Gastrocnemius medialis (tissue), 4 donors: ENCODE measurements at regions not wholly inside any gene's neighbourhood (a gene's known extent, or its start where the extent isn't known, plus 50 kb on each side); places are given as distances from the start of the nearest gene placed in this dataset.

Experiments used
- ATAC-seq, 2 donors: fragments of 150-250 bp; one replicate each; pipeline ENCODE4 v1.9.1; 2016
- DNase-seq, 2 donors: peaks; one replicate each; pipeline ENCODE4 v3.0.0-alpha.2; 2019
- H3K27ac ChIP-seq, 4 donors: fragments of 200-600 bp; sonication (generic); 1 replicate in 1 of 4; 2 replicates in 3 of 4; pipeline ENCODE4 v1.5.1; 2016 to 2018; ENCODE audit warnings: mild to moderate bottlenecking in 2 of 4, moderate library complexity in 1 of 4
- H3K27me3 ChIP-seq, 3 donors: fragments of 200-600 bp; sonication (generic) in 2 of 3; 1 replicate in 1 of 3; 2 replicates in 2 of 3; pipeline versions ENCODE4 v1.5.1 to v1.6.0; 2016 to 2019; ENCODE audit warnings: mild to moderate bottlenecking in 1 of 3, moderate library complexity in 1 of 3
- H3K36me3 ChIP-seq, 2 donors: fragments of 200-600 bp; sonication (generic) in 1 of 2; one replicate each; pipeline ENCODE4 v1.5.1; 2017 to 2018
- H3K4me1 ChIP-seq, 2 donors: fragments of 200-600 bp; sonication (generic) in 1 of 2; one replicate each; pipeline ENCODE4 v1.5.1; 2016 to 2017; ENCODE audit warnings: mild to moderate bottlenecking in 2 of 2
- H3K4me3 ChIP-seq, 4 donors: fragments of 200-600 bp; sonication (generic) in 3 of 4; 1 replicate in 1 of 4; 2 replicates in 3 of 4; pipeline ENCODE4 v1.5.1; 2016 to 2019; ENCODE audit warnings: mild to moderate bottlenecking in 2 of 4
- H3K9me3 ChIP-seq, 3 donors: fragments of 200-600 bp; sonication (generic) in 2 of 3; 1 replicate in 1 of 3; 2 replicates in 2 of 3; pipeline ENCODE4 v1.5.1; 2016 to 2019
- CTCF ChIP-seq, 5 experiments: fragments of 450-650 bp in 3 of 5; fragments of 200-600 bp in 2 of 5; sonication (generic) in 2 of 5; IDR thresholded peaks in 4 of 5; conservative IDR thresholded peaks in 1 of 5; 1 replicate in 4 of 5; 2 replicates in 1 of 5; pipeline ENCODE4 v1.5.1; 2016 to 2019; ENCODE audit warnings: antibody characterized with exemption in 5 of 5, mild to moderate bottlenecking in 3 of 5, moderate library complexity in 3 of 5
- POLR2A ChIP-seq, 2 donors: fragments of 450-650 bp; IDR thresholded peaks; one replicate each; pipeline ENCODE4 v1.6.1; 2017; ENCODE audit warnings: antibody characterized with exemption in 2 of 2, mild to moderate bottlenecking in 2 of 2, moderate library complexity in 2 of 2
- in situ Hi-C, 4 donors: fragments of 200-750 bp; cut with MboI; loops; one replicate each; pipeline versions ENCODE4 v1.15.0 to v1.8.0; 2017; ENCODE audit warnings: low sequenced_read_pairs in 4 of 4
- intact Hi-C: fragments of 100-400 bp; cut with DNase I; formaldehyde crosslinking; loops from one replicate; pipeline ENCODE4 v1.15.1; 2023; ENCODE audit warnings: low total_unique reads

DNA sequence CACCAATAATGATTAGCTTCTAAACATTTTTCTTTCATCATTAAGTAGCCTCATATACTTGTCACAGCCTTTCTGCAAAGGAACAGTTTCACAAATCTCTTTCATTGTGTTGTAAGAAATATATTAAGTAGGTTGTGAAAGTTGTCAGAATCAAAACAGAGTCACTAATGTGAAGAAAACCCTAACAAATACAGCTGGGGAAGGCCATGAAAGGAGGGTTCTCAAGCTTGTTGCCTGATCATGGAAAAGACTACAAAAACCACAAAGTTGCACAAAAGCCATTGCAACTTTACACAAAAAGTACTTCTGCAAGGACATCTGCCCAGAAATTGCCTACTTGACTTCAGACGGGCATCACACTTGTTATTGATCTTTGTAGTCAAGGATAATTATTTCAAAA is 216.1 kb downstream of the ALDH8A1 start:
- DNase-seq (no peak), ATAC-seq (no peak)
- no peak for TF ChIP-seq CTCF (IDR thresholded peaks at IDR 0.05 in 4 of 5, conservative IDR thresholded peaks at IDR 0.05 in 1 of 5)
- TF ChIP-seq POLR2A (IDR thresholded peaks at IDR 0.05): no peak
- H3K27ac ChIP-seq: no peak overlapping the region
- no peaks in the 10 kb centered on the region for H3K4me1 ChIP-seq
- in situ Hi-C loops (no loop called here), intact Hi-C loops (no loop called here)
- H3K27me3 ChIP-seq: no peaks in the 10 kb centered on the region
- no peak overlapping the region for H3K4me3 ChIP-seq
- H3K36me3 ChIP-seq: no peaks in the 10 kb centered on the region
- H3K9me3 ChIP-seq: no peaks in the 10 kb centered on the region

GRCh38 chr6:134732763-134733162 is 217.1 kb downstream of the ALDH8A1 start:
- H3K4me1 ChIP-seq: no peaks in the 10 kb centered on the region
- ATAC-seq (no peak), DNase-seq (no peak)
- in situ Hi-C loops (no loop called here), intact Hi-C loops (no loop called here)
- H3K36me3 ChIP-seq: no peaks in the 10 kb centered on the region
- H3K9me3 ChIP-seq: no peaks in the 10 kb centered on the region
- no peak overlapping the region for H3K27ac ChIP-seq
- H3K27me3 ChIP-seq: no peaks in the 10 kb centered on the region
- TF ChIP-seq POLR2A (IDR thresholded peaks at IDR 0.05) (no peak), CTCF (IDR thresholded peaks at IDR 0.05 in 4 of 5, conservative IDR thresholded peaks at IDR 0.05 in 1 of 5) (no peak)
- no peak overlapping the region for H3K4me3 ChIP-seq

DNA sequence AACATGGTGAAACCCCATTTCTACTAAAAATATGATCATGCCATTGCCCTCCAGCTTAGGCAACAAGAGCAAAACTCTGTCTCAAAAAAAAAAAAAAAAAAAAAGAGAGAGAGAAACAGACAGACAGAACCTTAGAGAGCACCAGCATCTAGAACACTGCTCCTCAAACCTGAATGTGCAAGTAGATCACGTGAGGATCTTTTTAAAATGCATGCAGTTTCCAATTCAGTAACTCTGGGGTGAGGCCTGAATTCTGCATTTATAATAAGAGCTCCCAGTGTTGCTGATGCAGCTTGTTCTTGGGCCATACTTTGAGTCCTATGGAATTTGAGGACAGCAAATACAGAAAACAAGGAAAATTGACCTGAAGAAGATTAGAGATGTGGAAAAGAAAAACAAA is 218.3 kb downstream of the ALDH8A1 start:
- intact Hi-C loops (no loop called here), in situ Hi-C loops (no loop called here)
- Histone ChIP-seq H3K36me3 (no peaks in the 10 kb centered on the region), H3K4me3 (no peak overlapping the region), H3K4me1 (no peaks in the 10 kb centered on the region), H3K27me3 (no peaks in the 10 kb centered on the region), H3K9me3 (no peaks in the 10 kb centered on the region), H3K27ac (no peak overlapping the region)
- TF ChIP-seq CTCF (IDR thresholded peaks at IDR 0.05 in 4 of 5, conservative IDR thresholded peaks at IDR 0.05 in 1 of 5): no peak
- TF ChIP-seq POLR2A (IDR thresholded peaks at IDR 0.05): no peak
- no peak for DNase-seq
- ATAC-seq: no peak

DNA sequence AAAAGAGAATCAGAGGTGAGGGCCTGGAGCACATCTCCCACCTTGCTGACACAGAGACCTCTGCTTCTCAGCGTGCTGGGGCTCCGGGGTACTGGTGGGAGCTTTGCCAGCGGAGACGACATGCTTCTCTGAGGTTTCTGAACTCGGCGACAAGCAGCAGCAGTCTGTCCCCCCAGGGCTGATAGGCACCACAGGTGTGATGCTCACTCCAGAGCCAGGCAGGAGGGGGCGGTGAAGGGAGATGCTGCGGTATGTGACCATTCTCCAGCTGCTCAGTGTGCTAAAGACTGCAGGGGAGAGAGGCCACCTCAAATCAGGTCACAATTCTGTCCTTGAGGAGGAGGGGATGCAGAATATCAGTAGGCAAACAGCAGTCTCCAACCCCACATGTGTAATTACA is 219.9 kb downstream of the ALDH8A1 start:
- Histone ChIP-seq H3K9me3 (no peaks in the 10 kb centered on the region), H3K27me3 (no peaks in the 10 kb centered on the region), H3K4me1 (peaks cover 0 to under 1% of the 10 kb centered on the region in 2 donors), H3K36me3 (no peaks in the 10 kb centered on the region), H3K27ac (no peak overlapping the region), H3K4me3 (no peak overlapping the region)
- TF ChIP-seq POLR2A (IDR thresholded peaks at IDR 0.05) (no peak), CTCF (IDR thresholded peaks at IDR 0.05 in 4 of 5, conservative IDR thresholded peaks at IDR 0.05 in 1 of 5) (no peak)
- DNase-seq (no peak), ATAC-seq (no peak)
- intact Hi-C loops (no loop called here), in situ Hi-C loops (no loop called here)

GRCh38 chr6:134729561-134729960 is 220.3 kb downstream of the ALDH8A1 start:
- TF ChIP-seq POLR2A (IDR thresholded peaks at IDR 0.05) (no peak), CTCF (IDR thresholded peaks at IDR 0.05 in 4 of 5, conservative IDR thresholded peaks at IDR 0.05 in 1 of 5) (no peak)
- Histone ChIP-seq H3K27ac (no peak overlapping the region), H3K4me1 (peaks cover 0 to 5% of the 10 kb centered on the region in 2 donors), H3K9me3 (no peaks in the 10 kb centered on the region), H3K27me3 (no peaks in the 10 kb centered on the region), H3K36me3 (no peaks in the 10 kb centered on the region), H3K4me3 (no peak overlapping the region)
- in situ Hi-C loops: no loop called here
- ATAC-seq (no peak), DNase-seq (no peak)
- intact Hi-C loops: no loop called here
